ENCODE measurements at regions not wholly inside any gene's neighbourhood (a gene's known extent, or its start where the extent isn't known, plus 50 kb on each side); places are given as distances from the start of the nearest gene placed in this dataset.

DNA sequence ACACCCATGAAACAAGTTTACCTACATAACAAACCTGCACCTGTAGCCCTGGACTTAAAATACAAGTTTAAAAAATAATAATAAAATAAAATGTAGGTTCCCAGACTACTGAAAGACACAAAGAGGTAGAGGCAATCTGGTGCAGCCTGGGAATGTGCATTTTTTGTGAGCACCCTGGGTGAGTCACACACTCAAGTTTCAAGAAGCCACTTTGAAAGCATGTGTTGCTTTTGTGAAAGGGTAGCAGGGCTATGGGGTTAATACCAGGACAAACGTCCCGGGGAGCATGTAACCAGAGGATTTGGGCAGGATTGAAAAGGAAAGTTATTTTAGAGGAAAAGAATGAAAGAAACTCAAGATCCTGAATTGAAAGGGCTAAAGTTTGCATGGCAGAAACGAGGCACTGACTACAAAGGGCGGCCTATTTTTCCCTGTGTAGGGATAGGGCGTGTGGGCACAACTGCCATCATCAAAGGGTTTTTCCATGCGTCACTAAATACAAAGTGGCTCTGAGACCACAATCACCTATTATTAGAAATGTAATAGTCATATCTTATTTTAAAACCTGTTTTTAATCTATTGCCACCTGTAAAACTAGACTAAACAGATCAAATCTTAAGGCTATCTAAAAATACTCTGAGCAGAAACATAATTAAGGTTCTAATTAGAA, 314.9 kb downstream of the COG6 start:
- FAIRE-seq (no peak), ATAC-seq (no peak), DNase-seq (ENCODE audit: low read depth, low spot score) (no peak)
- WGBS (ENCODE audit: insufficient coverage, insufficient replicate concordance, low lambda C conversion rate, missing lambda C conversion rate): 19% methylated on average over 6 of the region's 6 CpGs
- ChIA-PET SMC1A (ENCODE audit: uncharacterized antibody, unreplicated experiment) (no interaction called here), POLR2A (no interaction called here), CTCF (no interaction called here), RAD21 (ENCODE audit: unreplicated experiment) (no interaction called here)
- Histone ChIP-seq H3K4me2 (ENCODE audit: control insufficient read depth, insufficient read depth) (no peak overlapping the region), H3K4me3 (no peak overlapping the region), H3K9ac (ENCODE audit: control insufficient read depth, insufficient read depth, low read length) (no peak overlapping the region), H3K4me1 (ENCODE audit: control insufficient read depth, insufficient read depth, low read length) (no peaks in the 10 kb centered on the region), H3K79me2 (ENCODE audit: control insufficient read depth, insufficient read depth, low read length) (no peaks in the 10 kb centered on the region), H3K36me3 (ENCODE audit: control insufficient read depth in 2 of 2, insufficient read depth in 2 of 2, low read length in 1 of 2) (no peaks in the 10 kb centered on the region), H4K20me1 (ENCODE audit: control insufficient read depth, insufficient read depth) (no peaks in the 10 kb centered on the region), H3K27ac (ENCODE audit: control insufficient read depth, insufficient read depth) (no peak overlapping the region), H3K9me3 (replicated peaks; ENCODE audit: control insufficient read depth, insufficient read depth, low read length) (no peaks in the 10 kb centered on the region; the same call in 2 of the 3 replicates), H2AFZ (ENCODE audit: control insufficient read depth, low read depth, low read length) (no peak overlapping the region), H3K27me3 (replicated peaks in 1 of 2; ENCODE audit: control insufficient read depth in 2 of 2, insufficient read depth in 2 of 2, low read length in 1 of 2) (no peaks in the 10 kb centered on the region)
- TF ChIP-seq SKIL (IDR thresholded peaks at IDR 0.05; ENCODE audit: low read depth, poor library complexity, severe bottlenecking) (no peak), KDM1A (IDR thresholded peaks at IDR 0.05; ENCODE audit: borderline replicate concordance) (no peak), CBFB (IDR thresholded peaks at IDR 0.05; ENCODE audit: low read depth) (no peak), TARDBP (IDR thresholded peaks at IDR 0.05; ENCODE audit: borderline replicate concordance) (no peak), POLR2AphosphoS2 (IDR thresholded peaks at IDR 0.05; ENCODE audit: low read depth, low read length) (no peak), TCF3 (IDR thresholded peaks at IDR 0.05; ENCODE audit: borderline replicate concordance, insufficient read depth, low read depth, low read length) (no peak), MYC (IDR thresholded peaks at IDR 0.05; ENCODE audit: insufficient read depth, insufficient read length, insufficient replicate concordance, low read length, severe bottlenecking) (no peak), ELK1 (IDR thresholded peaks at IDR 0.05; ENCODE audit: low read depth, low read length) (no peak), SMAD5 (IDR thresholded peaks at IDR 0.05; ENCODE audit: low read depth) (no peak), EGR1 (IDR thresholded peaks at IDR 0.05; ENCODE audit: borderline replicate concordance in 1 of 2, low read depth in 2 of 2, low read length in 2 of 2) (no peak), NR2C2 (IDR thresholded peaks at IDR 0.05; ENCODE audit: borderline replicate concordance, control insufficient read depth, insufficient read length, low read depth) (no peak)
- intact Hi-C loops (cut with micrococcal nuclease; ENCODE audit: unreplicated experiment): no loop called here
- BruUV-seq (replicated peaks): no TSS peak
- in situ Hi-C loops (cut with MboI): no loop called here
